ENCODE measurements at regions not wholly inside any gene's neighbourhood (a gene's known extent, or its start where the extent isn't known, plus 50 kb on each side); places are given as distances from the start of the nearest gene placed in this dataset.

- no peaks in the 10 kb centered on the region for H3K27me3 ChIP-seq (replicated peaks in 1 of 4; ENCODE audit: control extremely low read depth in 1 of 4, control insufficient read depth in 3 of 4, insufficient read depth in 4 of 4, low read length in 3 of 4)
- H3K4me2 ChIP-seq (replicated peaks; ENCODE audit: low read depth, low read length, poor library complexity, severe bottlenecking), result no peak overlapping the region
- no peak overlapping the region for H3K4me3 ChIP-seq (ENCODE audit: control extremely low read depth in 1 of 5, extremely low read depth in 1 of 5, insufficient read depth in 1 of 5, low read depth in 2 of 5, low read length in 4 of 5)
- ChIA-PET CTCF (interaction anchor here (1.0 to 2.1 kb wide), 4 partner anchors 19 to 215 kb away, joined by 3 to 6 read pairs (median 4); no protein-coding TSS in a partner anchor), POLR2A (no interaction called here)
- H3K36me3 ChIP-seq (replicated peaks in 1 of 2; ENCODE audit: control extremely low read depth in 1 of 2, control insufficient read depth in 1 of 2, extremely low read depth in 1 of 2, insufficient read depth in 2 of 2, low read length in 1 of 2), result no peaks in the 10 kb centered on the region
- H3K4me1 ChIP-seq (ENCODE audit: control insufficient read depth in 2 of 2, insufficient read depth in 2 of 2, low read length in 2 of 2), result peaks cover 2 to 5% of the 10 kb centered on the region in 2 donors
- H3K27ac ChIP-seq (ENCODE audit: low read length in 2 of 2), result no peak overlapping the region
- TF ChIP-seq EZH2 (IDR thresholded peaks at IDR 0.05; ENCODE audit: borderline replicate concordance, insufficient read depth, low read depth, low read length, poor library complexity, severe bottlenecking) (no peak), CTCF (IDR thresholded peaks at IDR 0.05) (no peak)
- intact Hi-C loops (cut with micrococcal nuclease), result no loop called here
- WGBS (ENCODE audit: insufficient coverage), result over 99% methylated on average over 8 of the region's 8 CpGs
- Mint-ChIP-seq H3K4me1 (peaks cover 8% of the 10 kb centered on the region), H3K9me3 (ENCODE audit: insufficient read depth) (no peaks in the 10 kb centered on the region), H3K4me3 (no peak overlapping the region), H3K27ac (no peak overlapping the region), H3K27me3 (no peaks in the 10 kb centered on the region)
- no peaks in the 10 kb centered on the region for H4K20me1 ChIP-seq (ENCODE audit: control insufficient read depth, insufficient read depth, low read length, poor library complexity, severe bottlenecking)
- H3K9ac ChIP-seq (ENCODE audit: low read length), result no peak overlapping the region
- ATAC-seq (ENCODE audit: low read depth) (no peak), DNase-seq (no peak)
- H2AFZ ChIP-seq (ENCODE audit: insufficient read depth, low read depth, low read length, poor library complexity, severe bottlenecking), result no peak overlapping the region
- no peaks in the 10 kb centered on the region for H3K9me3 ChIP-seq (ENCODE audit: control extremely low read depth in 1 of 3, control insufficient read depth in 2 of 3, insufficient read depth in 1 of 3, low read length in 2 of 3)
- no peaks in the 10 kb centered on the region for H3K79me2 ChIP-seq (ENCODE audit: control insufficient read depth, insufficient read depth, low read length)
Measured at GRCh38 chr10:91035650-91036292, 114.9 kb upstream of the ANKRD1 start.

GRCh38 chr10:91036807-91037411, 116.0 kb upstream of the ANKRD1 start:
- ChIA-PET POLR2A (no interaction called here), CTCF (interaction anchor here (1.0 to 2.1 kb wide), 3 partner anchors 21 to 213 kb away, joined by 3 to 4 read pairs (median 3); no protein-coding TSS in a partner anchor)
- H3K27me3 ChIP-seq (replicated peaks in 1 of 4; ENCODE audit: control extremely low read depth in 1 of 4, control insufficient read depth in 3 of 4, insufficient read depth in 4 of 4, low read length in 3 of 4), result no peaks in the 10 kb centered on the region
- peaks cover 2 to 5% of the 10 kb centered on the region in 2 donors for H3K4me1 ChIP-seq (ENCODE audit: control insufficient read depth in 2 of 2, insufficient read depth in 2 of 2, low read length in 2 of 2)
- ATAC-seq (ENCODE audit: low read depth) (no peak), DNase-seq (no peak)
- 100% methylated on average over 2 of the region's 2 CpGs for WGBS (ENCODE audit: insufficient coverage)
- no peak overlapping the region for H2AFZ ChIP-seq (ENCODE audit: insufficient read depth, low read depth, low read length, poor library complexity, severe bottlenecking)
- Mint-ChIP-seq H3K4me3 (no peak overlapping the region), H3K27ac (no peak overlapping the region), H3K9me3 (ENCODE audit: insufficient read depth) (no peaks in the 10 kb centered on the region), H3K4me1 (peaks cover 8% of the 10 kb centered on the region), H3K27me3 (no peaks in the 10 kb centered on the region)
- intact Hi-C loops (cut with micrococcal nuclease), result no loop called here
- no peak for TF ChIP-seq CTCF (IDR thresholded peaks at IDR 0.05)
- no peak for TF ChIP-seq EZH2 (IDR thresholded peaks at IDR 0.05; ENCODE audit: borderline replicate concordance, insufficient read depth, low read depth, low read length, poor library complexity, severe bottlenecking)
- H3K4me3 ChIP-seq (ENCODE audit: control extremely low read depth in 1 of 5, extremely low read depth in 1 of 5, insufficient read depth in 1 of 5, low read depth in 2 of 5, low read length in 4 of 5), result no peak overlapping the region
- no peak overlapping the region for H3K27ac ChIP-seq (ENCODE audit: low read length in 2 of 2)
- no peaks in the 10 kb centered on the region for H3K36me3 ChIP-seq (replicated peaks in 1 of 2; ENCODE audit: control extremely low read depth in 1 of 2, control insufficient read depth in 1 of 2, extremely low read depth in 1 of 2, insufficient read depth in 2 of 2, low read length in 1 of 2)
- H3K79me2 ChIP-seq (ENCODE audit: control insufficient read depth, insufficient read depth, low read length), result no peaks in the 10 kb centered on the region
- no peaks in the 10 kb centered on the region for H3K9me3 ChIP-seq (ENCODE audit: control extremely low read depth in 1 of 3, control insufficient read depth in 2 of 3, insufficient read depth in 1 of 3, low read length in 2 of 3)
- H3K9ac ChIP-seq (ENCODE audit: low read length), result no peak overlapping the region
- H3K4me2 ChIP-seq (replicated peaks; ENCODE audit: low read depth, low read length, poor library complexity, severe bottlenecking), result no peak overlapping the region
- no peaks in the 10 kb centered on the region for H4K20me1 ChIP-seq (ENCODE audit: control insufficient read depth, insufficient read depth, low read length, poor library complexity, severe bottlenecking)

Measured in B cell (primary cell).